AG10803 (cell line): ENCODE measurements at regions not wholly inside any gene's neighbourhood (a gene's known extent, or its start where the extent isn't known, plus 50 kb on each side); places are given as distances from the start of the nearest gene placed in this dataset.
"Not testable (repeated sequence)": the region's sequence is repeated elsewhere in the genome, so short reads cannot be mapped to it uniquely, and the experiment has no call there.

Experiments
- DNase-seq: peaks from one replicate; pipeline ENCODE4 v3.0.0; 2010; ENCODE audit warnings: low read depth
- H3K4me3 ChIP-seq: 2 replicates; pipeline ENCODE4 v1.5.1; 2011; ENCODE audit warnings: mild to moderate bottlenecking, low read length, control low read depth
- CTCF ChIP-seq: conservative IDR thresholded peaks from 2 replicates; pipeline ENCODE4 v1.5.1; 2011; ENCODE audit warnings: mild to moderate bottlenecking, low read length, control low read depth, inconsistent platforms

- no peak overlapping the region for H3K4me3 ChIP-seq
- TF ChIP-seq CTCF = no peak
- no peak for DNase-seq
These were observed 205.6 kb downstream of the ZIC3 start for GRCh38 chrX:137771537-137771936.

- no peak for TF ChIP-seq CTCF
- no peak for DNase-seq
- no peak overlapping the region for H3K4me3 ChIP-seq
These were observed 226.3 kb downstream of the ZIC3 start for GRCh38 chrX:137792214-137792613.

- not testable (repeated sequence) for DNase-seq, H3K4me3 ChIP-seq
These were observed 232.0 kb downstream of the ZIC3 start for GRCh38 chrX:137797926-137798325.

GRCh38 chrX:137823257-137823656, 257.3 kb downstream of the ZIC3 start:
- no peak for TF ChIP-seq CTCF
- no peak overlapping the region for H3K4me3 ChIP-seq
- DNase-seq = no peak

GRCh38 chrX:137847376-137847775, 281.4 kb downstream of the ZIC3 start:
- no peak for DNase-seq
- no peak overlapping the region for H3K4me3 ChIP-seq
- TF ChIP-seq CTCF = no peak

- TF ChIP-seq CTCF = no peak
- DNase-seq = no peak
- no peak overlapping the region for H3K4me3 ChIP-seq
These were observed 282.5 kb downstream of the ZIC3 start for GRCh38 chrX:137848266-137848905.

GRCh38 chrX:137852502-137852901, 286.6 kb downstream of the ZIC3 start:
- no peak for DNase-seq
- H3K4me3 ChIP-seq = no peak overlapping the region
- no peak for TF ChIP-seq CTCF

GRCh38 chrX:137855490-137855889, 289.6 kb downstream of the ZIC3 start:
- H3K4me3 ChIP-seq = no peak overlapping the region
- no peak for DNase-seq
- TF ChIP-seq CTCF = no peak
